ENCODE measurements at regions not wholly inside any gene's neighbourhood (a gene's known extent, or its start where the extent isn't known, plus 50 kb on each side); places are given as distances from the start of the nearest gene placed in this dataset.

DNA sequence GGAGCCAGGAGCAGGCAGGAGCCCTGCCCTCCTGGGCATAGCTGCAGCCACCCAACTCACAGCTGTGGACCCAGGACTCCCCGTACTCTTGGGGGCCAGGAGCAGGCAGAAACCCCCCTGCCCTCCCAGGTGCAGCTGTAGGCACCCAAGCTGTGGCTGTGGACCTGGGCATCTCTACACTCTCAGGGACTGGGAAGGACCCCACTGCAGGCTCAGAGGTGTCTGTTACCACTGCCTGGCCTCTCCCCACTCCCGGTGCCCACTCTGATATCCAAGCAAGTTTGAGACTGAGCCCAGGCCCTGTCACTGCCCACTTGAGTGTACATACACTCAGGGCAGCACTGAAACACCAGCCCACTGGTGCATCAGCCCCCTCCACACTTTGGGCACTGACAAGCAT is 193.5 kb upstream of the MANEA start:
- TF ChIP-seq, protein P1, sequence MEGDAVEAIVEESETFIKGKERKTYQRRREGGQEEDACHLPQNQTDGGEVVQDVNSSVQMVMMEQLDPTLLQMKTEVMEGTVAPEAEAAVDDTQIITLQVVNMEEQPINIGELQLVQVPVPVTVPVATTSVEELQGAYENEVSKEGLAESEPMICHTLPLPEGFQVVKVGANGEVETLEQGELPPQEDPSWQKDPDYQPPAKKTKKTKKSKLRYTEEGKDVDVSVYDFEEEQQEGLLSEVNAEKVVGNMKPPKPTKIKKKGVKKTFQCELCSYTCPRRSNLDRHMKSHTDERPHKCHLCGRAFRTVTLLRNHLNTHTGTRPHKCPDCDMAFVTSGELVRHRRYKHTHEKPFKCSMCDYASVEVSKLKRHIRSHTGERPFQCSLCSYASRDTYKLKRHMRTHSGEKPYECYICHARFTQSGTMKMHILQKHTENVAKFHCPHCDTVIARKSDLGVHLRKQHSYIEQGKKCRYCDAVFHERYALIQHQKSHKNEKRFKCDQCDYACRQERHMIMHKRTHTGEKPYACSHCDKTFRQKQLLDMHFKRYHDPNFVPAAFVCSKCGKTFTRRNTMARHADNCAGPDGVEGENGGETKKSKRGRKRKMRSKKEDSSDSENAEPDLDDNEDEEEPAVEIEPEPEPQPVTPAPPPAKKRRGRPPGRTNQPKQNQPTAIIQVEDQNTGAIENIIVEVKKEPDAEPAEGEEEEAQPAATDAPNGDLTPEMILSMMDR (IDR thresholded peaks at IDR 0.05; ENCODE audit: insufficient read depth, low read length) = no peak
- no peak for DNase-seq (ENCODE audit: low read depth)
- no peak overlapping the region for H3K4me3 ChIP-seq (ENCODE audit: low read depth, low read length)

DNA sequence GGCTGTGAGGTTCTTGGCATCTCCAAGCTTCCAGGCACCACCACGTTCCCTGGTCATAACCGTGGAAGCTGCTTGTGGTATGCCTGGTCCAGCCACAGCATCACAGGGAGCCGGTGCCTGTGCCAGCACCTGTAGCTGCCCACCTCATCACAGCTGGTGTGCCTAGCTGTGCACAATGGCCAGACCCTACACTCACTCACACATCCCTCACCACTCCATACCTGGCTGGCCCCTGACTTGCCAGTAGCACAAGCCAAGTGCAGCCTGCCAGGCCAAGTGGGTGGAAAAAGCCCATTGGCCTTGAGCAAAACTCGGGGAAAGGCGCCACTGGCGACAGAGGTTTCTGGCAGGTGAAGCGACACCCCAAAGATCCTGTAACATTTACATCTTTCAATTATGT is 192.3 kb upstream of the MANEA start:
- TF ChIP-seq, protein P1 (IDR thresholded peaks at IDR 0.05; ENCODE audit: insufficient read depth, low read length) = no peak
- no peak overlapping the region for H3K4me3 ChIP-seq (ENCODE audit: low read depth, low read length)
- DNase-seq (ENCODE audit: low read depth) = no peak

DNA sequence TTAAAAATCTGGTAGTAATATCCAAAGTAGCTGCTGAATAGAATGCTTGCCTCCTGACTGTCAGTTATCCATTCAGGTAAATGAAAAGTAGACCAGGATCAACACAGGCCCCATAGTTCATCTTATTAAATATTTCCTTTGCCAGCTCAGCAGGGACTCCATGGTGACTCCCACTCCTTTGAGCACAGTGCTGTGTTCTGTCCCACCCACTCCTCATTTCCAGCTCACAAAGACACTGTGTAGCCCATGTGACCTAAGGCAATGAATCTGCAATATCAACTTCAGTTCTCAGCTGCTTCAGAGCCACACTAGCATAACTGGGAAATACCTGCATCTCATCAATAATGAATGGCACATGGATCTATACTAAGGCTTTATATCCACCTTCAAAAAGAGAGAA is 189.5 kb upstream of the MANEA start:
- TF ChIP-seq, protein P1 (IDR thresholded peaks at IDR 0.05; ENCODE audit: insufficient read depth, low read length) = no peak

DNA sequence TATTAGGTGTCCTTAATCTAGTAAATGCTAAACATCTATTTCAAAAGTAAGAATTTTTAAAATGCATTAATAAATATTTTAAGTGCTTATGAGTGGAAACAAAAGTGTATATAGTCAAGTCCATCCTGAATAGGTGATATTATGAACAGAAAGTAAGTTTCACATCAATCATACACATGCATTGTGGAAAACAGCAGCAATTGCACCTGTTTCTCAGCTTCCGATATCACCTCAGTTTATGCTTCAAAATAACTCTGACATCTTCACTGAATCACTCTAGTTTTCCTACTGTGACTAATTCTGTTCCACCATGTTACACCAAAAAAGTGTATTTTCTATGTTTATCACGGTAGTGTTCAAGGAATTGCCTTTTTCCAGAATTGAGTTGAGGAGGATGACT is 172.6 kb upstream of the MANEA start:
- TF ChIP-seq, protein P1 (IDR thresholded peaks at IDR 0.05; ENCODE audit: insufficient read depth, low read length) = no peak
- H3K4me3 ChIP-seq (ENCODE audit: low read depth, low read length) = no peak overlapping the region
- no peak for DNase-seq (ENCODE audit: low read depth)

More for the DNA sequence above, 189.5 kb upstream of the MANEA start:
- no peak for DNase-seq (ENCODE audit: low read depth)
- H3K4me3 ChIP-seq (ENCODE audit: low read depth, low read length) = no peak overlapping the region

DNA sequence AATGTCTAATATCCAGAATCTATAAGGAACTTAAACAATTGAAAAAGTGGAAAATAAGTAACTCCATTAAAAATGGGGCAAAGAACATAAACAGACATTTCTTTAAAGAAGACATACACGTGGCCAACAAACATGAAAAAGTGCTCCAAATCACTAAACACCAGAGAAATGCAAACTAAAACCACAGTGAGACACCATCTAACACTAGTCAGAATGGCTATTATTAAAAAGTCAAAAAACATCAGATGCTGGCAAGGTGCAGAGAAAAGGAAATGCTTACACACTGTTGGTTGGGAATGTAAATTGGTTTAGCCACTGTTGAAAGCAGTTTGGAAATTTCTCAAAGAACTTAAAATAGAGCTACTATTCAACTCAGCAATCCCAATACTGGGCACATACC is 169.2 kb upstream of the MANEA start:
- TF ChIP-seq, protein P1 (IDR thresholded peaks at IDR 0.05; ENCODE audit: insufficient read depth, low read length) = no peak
- H3K4me3 ChIP-seq (ENCODE audit: low read depth, low read length) = no peak overlapping the region
- DNase-seq (ENCODE audit: low read depth) = no peak

DNA sequence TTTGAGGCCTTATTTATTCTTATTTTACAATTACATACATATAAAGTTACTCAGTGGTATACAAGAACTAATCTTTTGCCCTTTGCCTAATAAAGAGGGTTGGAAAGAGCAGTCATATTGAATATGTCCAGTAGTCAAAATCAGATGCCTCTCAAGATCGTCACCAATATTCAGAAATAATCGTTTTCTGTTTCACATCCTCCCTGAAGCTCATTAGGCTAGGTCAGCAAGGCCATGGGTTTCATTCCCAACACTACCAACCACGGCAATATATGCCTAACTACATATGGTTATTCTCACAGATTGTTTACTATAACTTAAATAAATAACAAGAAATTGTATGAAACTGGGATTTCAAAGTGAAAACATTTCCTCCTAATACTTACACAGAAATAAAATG is 167.2 kb upstream of the MANEA start:
- no peak overlapping the region for H3K4me3 ChIP-seq (ENCODE audit: low read depth, low read length)
- no peak for DNase-seq (ENCODE audit: low read depth)
- TF ChIP-seq, protein P1 (IDR thresholded peaks at IDR 0.05; ENCODE audit: insufficient read depth, low read length) = no peak

DNA sequence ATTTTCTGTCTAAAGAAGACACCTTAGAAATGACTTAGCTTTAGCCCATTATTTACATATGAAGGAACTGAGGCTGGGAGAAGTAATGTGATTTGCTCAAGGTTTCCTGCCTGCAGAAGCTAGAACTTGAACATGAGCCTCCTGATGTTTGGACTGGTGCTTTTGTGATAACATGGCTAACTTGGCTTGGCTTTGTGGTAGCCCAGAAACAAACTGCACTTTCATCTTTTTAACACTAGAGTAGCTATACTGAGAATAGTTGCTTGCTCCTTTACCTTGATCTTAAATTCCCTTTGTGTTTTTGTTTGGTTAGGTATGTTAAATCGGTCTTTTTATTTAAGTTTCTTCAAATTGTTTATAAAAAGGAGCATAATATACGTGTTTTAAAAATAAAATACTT is 163.5 kb upstream of the MANEA start:
- no peak overlapping the region for H3K4me3 ChIP-seq (ENCODE audit: low read depth, low read length)
- no peak for DNase-seq (ENCODE audit: low read depth)
- TF ChIP-seq, protein P1 (IDR thresholded peaks at IDR 0.05; ENCODE audit: insufficient read depth, low read length) = no peak

Measured in fibroblast of the aortic adventitia (primary cell).